Activated CD8-positive, alpha-beta memory T cell treated with anti-CD3 and anti-CD28 coated beads, Interleukin-2, amount 50 U/mL, for 1 hour (primary cell): ENCODE measurements at regions not wholly inside any gene's neighbourhood (a gene's known extent, or its start where the extent isn't known, plus 50 kb on each side); places are given as distances from the start of the nearest gene placed in this dataset.

Source experiments
- DNase-seq: peaks from one replicate; pipeline ENCODE4 v3.0.0-alpha.2; 2020; ENCODE audit errors: extremely low read depth

- DNase-seq = no peak
Observed at GRCh38 chr6:53744321-53744720, 50.5 kb upstream of the LRRC1 start.

DNA sequence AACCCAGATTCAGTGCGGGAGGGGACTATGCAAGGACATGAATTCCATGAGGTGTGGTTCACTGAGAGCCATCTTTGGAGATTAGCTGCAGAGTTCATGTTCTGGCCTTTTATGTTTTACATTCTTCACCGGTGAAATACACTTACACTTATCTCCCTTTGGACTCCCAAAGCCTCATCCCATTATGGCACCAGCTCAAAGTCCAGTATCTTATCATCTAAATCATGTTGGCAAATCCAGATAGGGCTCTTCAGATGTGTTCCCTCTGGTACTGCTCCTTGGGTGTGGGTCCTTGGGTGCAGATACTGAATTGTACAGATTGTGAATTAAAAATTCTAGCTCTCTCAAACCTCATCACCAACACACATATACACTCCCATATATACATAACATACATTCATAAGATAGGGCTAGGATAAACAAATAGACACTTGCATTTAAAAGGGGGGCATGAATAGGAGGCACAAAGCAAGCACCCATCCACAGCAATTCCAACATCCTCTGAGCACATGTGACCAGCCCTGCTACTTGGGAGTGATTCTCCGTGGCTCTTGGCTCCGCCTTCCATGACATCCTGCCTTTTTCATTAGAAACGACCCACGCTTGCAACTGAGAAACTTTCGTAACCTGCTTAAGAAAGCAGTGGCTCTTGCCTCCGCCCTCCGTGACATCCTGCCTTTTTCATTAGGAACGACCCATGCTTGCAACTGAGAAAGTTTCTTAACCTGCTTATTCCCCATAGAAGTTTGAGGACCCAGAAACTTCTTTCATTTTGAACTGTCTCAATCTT, 53.6 kb upstream of the LRRC1 start:
- DNase-seq = no peak

GRCh38 chr6:53737746-53738145, 57.1 kb upstream of the LRRC1 start:
- no peak for DNase-seq

DNA sequence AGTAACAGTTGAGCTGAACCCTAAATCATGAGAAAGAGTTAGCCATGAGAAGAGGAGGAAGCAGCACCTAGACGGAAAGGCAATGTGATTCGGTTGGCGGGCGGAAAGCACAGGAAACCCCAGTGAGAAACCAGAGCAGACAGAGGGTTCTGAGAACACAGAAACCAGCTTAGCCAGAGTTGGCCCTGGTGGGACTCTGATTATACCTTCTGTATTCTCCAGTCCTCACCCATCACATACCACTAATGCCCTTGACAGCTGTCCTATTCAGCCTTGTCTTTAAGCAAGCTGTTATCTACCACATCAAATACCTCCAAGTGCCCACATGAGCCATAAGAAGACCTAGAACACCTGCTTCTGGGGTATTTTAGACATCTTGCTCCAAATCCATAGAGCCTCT, 58.9 kb upstream of the LRRC1 start:
- no peak for DNase-seq

GRCh38 chr6:53734473-53735299, 60.1 kb upstream of the LRRC1 start:
- DNase-seq = no peak

DNA sequence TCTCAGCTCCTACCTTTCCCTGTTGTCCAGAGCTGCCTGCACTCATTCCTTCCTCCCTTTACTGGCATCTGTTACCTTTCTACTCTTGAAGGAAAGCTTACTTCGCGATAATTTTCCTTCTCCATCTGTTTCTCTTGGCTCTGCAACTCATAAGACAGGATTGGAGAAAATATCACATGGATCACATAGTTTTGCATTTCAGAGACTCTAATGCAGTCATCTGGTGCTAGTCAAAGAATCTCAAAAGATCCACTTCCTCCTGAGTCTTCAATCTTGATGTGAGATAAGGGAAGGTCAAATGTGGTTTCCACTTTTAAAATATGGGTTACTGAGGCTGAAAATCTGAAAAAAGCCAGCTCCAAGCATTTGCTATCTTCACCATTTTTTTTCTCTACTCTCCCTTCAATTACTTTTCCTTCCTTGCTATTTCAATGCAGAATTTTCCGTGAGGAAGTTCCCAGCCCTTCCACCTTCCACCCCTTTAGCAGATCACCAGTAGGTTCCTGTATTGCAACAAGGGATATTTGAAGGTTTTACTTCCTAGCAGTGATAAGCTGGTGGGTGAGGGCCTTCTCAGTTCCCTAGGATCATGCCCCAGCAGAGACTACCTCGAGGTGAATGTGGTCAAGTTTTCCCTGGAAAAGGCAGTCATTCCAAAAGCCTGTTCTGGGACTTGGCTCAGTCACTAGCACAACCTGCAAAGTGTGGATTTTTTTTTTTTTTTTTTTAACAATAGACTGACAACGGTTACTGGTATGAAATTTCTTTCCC, 62.8 kb upstream of the LRRC1 start:
- DNase-seq = no peak

DNA sequence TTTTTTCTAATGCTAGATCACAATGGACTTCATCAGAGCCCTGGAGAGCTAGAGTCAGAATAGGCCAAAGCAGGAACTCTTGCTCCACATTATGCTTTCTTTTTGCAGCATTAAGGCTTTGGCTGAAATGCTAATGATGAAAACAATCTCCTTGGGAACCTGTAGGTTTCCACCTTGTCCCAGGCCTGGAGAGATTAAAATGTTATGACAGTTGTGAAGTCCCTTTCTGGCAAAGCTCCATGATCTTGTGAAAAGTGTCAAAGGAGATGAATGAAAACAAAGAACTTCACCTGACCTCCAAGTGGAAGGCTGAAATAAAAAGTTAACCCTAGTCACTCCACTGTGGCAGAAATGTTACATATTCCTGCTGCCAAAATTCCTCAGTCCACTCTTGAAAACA, 64.0 kb upstream of the LRRC1 start:
- DNase-seq = no peak

GRCh38 chr6:53728570-53729194, 63.1 kb upstream of the KLHL31 start:
- DNase-seq = no peak

- DNase-seq = no peak
Observed at GRCh38 chr6:53727748-53728147, 62.2 kb upstream of the KLHL31 start.

GRCh38 chr6:53725791-53726575, 60.4 kb upstream of the KLHL31 start:
- DNase-seq = peak; percentile 26

DNA sequence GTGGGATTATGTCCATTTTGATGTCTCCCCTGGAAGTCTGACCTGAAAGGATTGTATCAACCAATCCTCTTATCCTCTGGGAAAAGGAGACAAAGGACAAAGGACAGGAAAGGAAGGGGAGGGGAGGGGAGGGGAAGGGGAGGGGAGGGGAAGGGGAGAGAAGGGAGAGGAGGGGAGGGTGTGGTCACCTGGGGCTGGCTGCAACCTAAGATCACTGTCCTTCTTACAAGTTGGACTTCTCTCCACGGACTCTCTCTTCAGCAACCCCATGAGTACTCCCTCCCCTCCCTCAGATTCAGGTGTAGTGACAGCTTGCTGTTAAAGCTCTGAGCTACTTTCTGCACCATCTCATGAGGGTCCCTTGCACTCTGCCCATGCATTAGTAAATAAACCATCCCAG, 58.9 kb upstream of the KLHL31 start:
- no peak for DNase-seq

DNA sequence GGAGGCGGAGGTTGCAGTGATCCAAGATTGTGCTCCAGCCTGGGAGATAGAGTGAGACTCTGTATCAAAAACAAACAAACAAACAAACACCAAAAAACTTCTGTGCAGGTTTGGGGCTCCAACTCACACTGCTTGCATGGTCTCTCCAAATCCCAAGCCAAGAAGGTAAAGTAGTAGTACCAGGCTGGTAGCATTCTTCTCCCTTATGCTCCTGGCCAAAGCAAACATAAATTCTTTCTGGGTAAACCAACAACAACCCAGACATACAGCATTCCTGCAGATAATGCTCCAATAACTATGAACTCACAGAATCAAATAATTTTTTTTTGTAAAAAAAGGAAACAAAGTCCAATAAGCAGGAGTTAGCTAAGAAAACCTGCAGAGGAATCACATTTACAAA, 57.8 kb upstream of the KLHL31 start:
- no peak for DNase-seq

GRCh38 chr6:53721766-53722165, 56.2 kb upstream of the KLHL31 start:
- DNase-seq = no peak

DNA sequence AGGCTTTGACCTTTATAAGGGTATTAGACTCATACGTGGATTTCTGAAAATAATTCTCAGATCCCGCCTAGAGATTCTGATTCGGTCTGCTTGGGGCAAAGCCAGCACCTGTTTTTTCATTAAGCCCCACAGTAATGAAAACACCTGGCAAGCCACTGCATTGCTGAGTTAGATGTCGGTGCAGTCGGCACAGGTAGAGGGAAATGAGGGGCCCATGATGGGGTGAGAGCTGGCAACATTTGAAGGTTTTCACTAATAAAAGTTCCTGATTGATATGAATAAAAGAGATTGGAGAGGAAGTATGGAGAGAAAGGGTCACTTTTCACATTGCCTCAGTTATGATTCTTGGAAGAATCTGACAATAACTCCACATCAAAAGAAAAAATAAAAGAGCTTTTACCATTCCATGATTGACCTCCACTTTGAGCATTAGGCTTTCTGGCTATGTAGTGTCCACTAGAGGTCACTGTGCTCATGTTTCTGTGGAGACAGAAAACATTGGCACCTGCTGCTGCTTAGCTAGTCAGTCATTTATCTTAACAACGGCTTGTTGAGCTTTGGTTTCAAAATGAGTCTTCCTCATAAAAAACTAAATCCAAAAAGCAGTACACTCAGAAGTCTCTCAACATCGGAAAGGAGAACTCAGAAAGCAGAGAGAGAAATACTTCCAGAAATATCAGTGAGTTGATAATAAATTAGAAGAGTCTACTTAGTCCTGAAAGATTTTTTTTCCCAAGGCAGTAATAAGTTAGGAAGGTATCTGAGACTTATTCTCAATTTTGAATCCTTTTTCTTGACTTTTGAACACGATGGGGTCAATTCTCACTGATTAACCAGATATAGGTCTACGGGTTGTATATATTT, 53.3 kb upstream of the KLHL31 start:
- no peak for DNase-seq

DNA sequence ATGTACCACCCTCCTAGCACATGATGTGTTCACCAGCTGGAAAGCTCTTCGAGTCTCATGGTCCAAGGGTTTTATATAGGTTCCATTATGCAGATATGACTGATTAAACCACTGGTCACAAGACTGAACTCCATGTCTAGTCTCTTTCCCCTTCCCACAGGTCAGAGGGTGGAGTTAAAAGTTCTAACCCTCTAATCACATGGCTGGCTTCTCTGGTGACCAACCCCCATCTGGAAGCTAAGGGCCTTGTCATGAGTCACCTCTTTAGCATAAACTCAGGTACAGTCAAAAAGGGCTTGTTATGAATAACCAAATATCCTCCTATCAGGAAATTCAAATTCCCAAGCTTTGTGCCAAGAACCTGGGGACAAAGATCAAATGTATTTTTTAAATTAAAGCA, 52.0 kb upstream of the KLHL31 start:
- DNase-seq = no peak

- DNase-seq = no peak
Observed at GRCh38 chr6:53715434-53715833, 49.9 kb upstream of the KLHL31 start.
